ENCODE measurements at regions not wholly inside any gene's neighbourhood (a gene's known extent, or its start where the extent isn't known, plus 50 kb on each side); places are given as distances from the start of the nearest gene placed in this dataset.

GRCh38 chr3:72339670-72340030, 508.6 kb downstream of the SHQ1 start:
- no peak for TF ChIP-seq POLR2A (IDR thresholded peaks at IDR 0.05; ENCODE audit: low read depth, low read length)
- no peak for TF ChIP-seq GATA2 (IDR thresholded peaks at IDR 0.05; ENCODE audit: insufficient read depth, insufficient read length, low read depth, low read length)
- TF ChIP-seq EZH2 (IDR thresholded peaks at IDR 0.05; ENCODE audit: borderline replicate concordance, low read depth, low read length, severe bottlenecking), result no peak
- TF ChIP-seq MAX (IDR thresholded peaks at IDR 0.05; ENCODE audit: insufficient read depth, insufficient read length), result no peak
- no peak for TF ChIP-seq CTCF (IDR thresholded peaks at IDR 0.05; ENCODE audit: extremely low read depth in 1 of 2, insufficient read depth in 1 of 2, low read depth in 1 of 2, low read length in 2 of 2)
- no peak for TF ChIP-seq POLR2AphosphoS5 (IDR thresholded peaks at IDR 0.05; ENCODE audit: insufficient read depth, low read depth, low read length)
- no peak for TF ChIP-seq MYC (IDR thresholded peaks at IDR 0.05; ENCODE audit: low read depth, low read length)
- TF ChIP-seq JUN (IDR thresholded peaks at IDR 0.05; ENCODE audit: borderline replicate concordance, insufficient read depth, insufficient read length, low read depth), result no peak
- no peak for TF ChIP-seq FOS (IDR thresholded peaks at IDR 0.05; ENCODE audit: borderline replicate concordance, insufficient read depth, low read length)

Data from endothelial cell of umbilical vein (primary cell).